ENCODE measurements at regions not wholly inside any gene's neighbourhood (a gene's known extent, or its start where the extent isn't known, plus 50 kb on each side); places are given as distances from the start of the nearest gene placed in this dataset.

GRCh38 chr10:108975459-108976058, 947.8 kb downstream of the XPNPEP1 start:
- TF ChIP-seq CTCF (IDR thresholded peaks at IDR 0.05) (no peak), EP300 (IDR thresholded peaks at IDR 0.05) (no peak)

Data from tibial nerve (tissue), 4 donors.